Right lobe of liver (tissue), 4 donors: ENCODE measurements at regions not wholly inside any gene's neighbourhood (a gene's known extent, or its start where the extent isn't known, plus 50 kb on each side); places are given as distances from the start of the nearest gene placed in this dataset.

Source experiments
- CTCF ChIP-seq, 4 donors: fragments of 200-600 bp in 3 of 4; fragments of 450-650 bp in 1 of 4; IDR thresholded peaks; one replicate each; pipeline versions ENCODE4 v1.5.1 to v1.8.0; 2016 to 2022; ENCODE audit warnings: antibody characterized with exemption in 4 of 4, mild to moderate bottlenecking in 2 of 4
- POLR2A ChIP-seq: fragments of 450-650 bp; IDR thresholded peaks from one replicate; pipeline ENCODE4 v1.6.1; 2017; ENCODE audit warnings: antibody characterized with exemption, mild to moderate bottlenecking
- donor health status: DM: no; HTN: no; CAD: no.
- donor health status: DM: no; HTN: no; CAD: no.
- donor health status: DM: no; HTN: yes; CAD: no.

GRCh38 chr14:26794731-26795130, 196.9 kb upstream of the NOVA1 start:
- TF ChIP-seq CTCF (IDR thresholded peaks at IDR 0.05) = no peak
- no peak for TF ChIP-seq POLR2A
